ENCODE measurements at regions not wholly inside any gene's neighbourhood (a gene's known extent, or its start where the extent isn't known, plus 50 kb on each side); places are given as distances from the start of the nearest gene placed in this dataset.

- TF ChIP-seq ZNF274 (IDR thresholded peaks at IDR 0.05; ENCODE audit: low read depth, low read length) (no peak), YY1 (IDR thresholded peaks at IDR 0.05; ENCODE audit: insufficient read depth, insufficient read length) (no peak), SUZ12 (IDR thresholded peaks at IDR 0.05; ENCODE audit: extremely low read depth, insufficient read depth, insufficient read length) (no peak)
Measured at GRCh38 chr7:156578978-156579430, 61.6 kb upstream of the RNF32 start.
